ENCODE measurements at regions not wholly inside any gene's neighbourhood (a gene's known extent, or its start where the extent isn't known, plus 50 kb on each side); places are given as distances from the start of the nearest gene placed in this dataset.

DNA sequence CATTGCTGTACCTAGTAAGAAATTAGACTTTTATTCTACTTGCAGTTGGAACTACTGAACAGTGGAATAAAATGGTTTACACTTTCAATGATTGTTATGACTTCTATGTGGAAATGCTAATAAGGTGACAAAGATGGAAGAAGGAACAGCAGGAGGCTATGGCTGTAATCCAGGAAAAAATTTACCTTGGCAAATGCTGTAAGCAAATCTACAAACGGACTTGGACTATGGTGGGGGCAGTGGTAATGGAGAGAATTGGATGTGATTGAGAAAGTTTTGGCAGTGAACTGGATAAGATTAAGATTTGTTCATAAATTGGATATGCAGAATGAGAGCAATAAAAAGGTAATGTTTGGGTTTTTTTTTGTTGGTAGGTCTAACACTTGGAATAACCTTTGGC, 111.0 kb upstream of the ERBB4 start:
- TF ChIP-seq, protein P1, sequence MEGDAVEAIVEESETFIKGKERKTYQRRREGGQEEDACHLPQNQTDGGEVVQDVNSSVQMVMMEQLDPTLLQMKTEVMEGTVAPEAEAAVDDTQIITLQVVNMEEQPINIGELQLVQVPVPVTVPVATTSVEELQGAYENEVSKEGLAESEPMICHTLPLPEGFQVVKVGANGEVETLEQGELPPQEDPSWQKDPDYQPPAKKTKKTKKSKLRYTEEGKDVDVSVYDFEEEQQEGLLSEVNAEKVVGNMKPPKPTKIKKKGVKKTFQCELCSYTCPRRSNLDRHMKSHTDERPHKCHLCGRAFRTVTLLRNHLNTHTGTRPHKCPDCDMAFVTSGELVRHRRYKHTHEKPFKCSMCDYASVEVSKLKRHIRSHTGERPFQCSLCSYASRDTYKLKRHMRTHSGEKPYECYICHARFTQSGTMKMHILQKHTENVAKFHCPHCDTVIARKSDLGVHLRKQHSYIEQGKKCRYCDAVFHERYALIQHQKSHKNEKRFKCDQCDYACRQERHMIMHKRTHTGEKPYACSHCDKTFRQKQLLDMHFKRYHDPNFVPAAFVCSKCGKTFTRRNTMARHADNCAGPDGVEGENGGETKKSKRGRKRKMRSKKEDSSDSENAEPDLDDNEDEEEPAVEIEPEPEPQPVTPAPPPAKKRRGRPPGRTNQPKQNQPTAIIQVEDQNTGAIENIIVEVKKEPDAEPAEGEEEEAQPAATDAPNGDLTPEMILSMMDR (IDR thresholded peaks at IDR 0.05) = no peak
- no peak for TF ChIP-seq POLR2A (IDR thresholded peaks at IDR 0.05)
